HG02973 (cell line): ENCODE measurements at regions not wholly inside any gene's neighbourhood (a gene's known extent, or its start where the extent isn't known, plus 50 kb on each side); places are given as distances from the start of the nearest gene placed in this dataset.

ENCODE experiments used
- ATAC-seq: cut with Tn5 transposase; IDR thresholded peaks from one replicate; pipeline ENCODE4 v1.9.1; 2021; ENCODE audit warnings: moderate library complexity; ENCODE audit not compliant: unreplicated experiment

DNA sequence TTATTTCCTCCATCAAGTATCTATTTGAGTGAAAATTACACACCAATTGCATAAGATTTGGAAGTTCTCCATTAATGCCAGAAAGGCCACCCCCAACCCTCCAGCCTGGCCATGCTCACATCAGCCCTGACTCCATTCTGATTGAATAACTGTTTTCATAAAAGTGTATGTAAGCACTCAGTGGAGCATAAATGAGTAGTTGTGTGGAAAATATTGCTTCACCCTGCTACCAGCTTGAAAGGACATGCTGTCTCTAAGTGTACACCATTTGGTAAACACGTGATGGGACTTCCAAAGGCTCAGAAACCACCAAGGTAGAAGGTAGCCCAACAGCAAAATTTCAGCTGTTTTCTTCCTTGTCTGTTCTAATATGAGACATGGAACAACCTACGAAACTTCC, 393.8 kb downstream of the ZNF385D start:
- no peak for ATAC-seq

DNA sequence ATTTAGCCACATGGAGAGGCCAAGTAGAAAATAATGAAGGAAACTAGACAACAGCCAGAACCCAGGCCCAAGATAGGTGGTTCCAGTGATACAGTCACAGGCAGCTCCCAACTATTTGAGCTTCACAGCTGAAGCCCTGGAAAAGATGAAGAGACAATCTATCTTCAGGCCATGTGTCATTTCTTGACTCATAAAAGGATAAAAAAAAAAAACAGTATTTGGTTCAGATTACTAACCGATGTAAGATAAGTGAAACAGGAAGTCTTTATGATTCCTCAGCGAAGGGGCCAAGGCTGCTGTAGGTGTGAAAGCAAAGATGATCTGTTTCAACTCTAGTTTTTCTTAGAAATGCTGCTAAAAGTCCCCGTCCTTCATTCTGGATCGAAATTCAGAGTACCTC, 394.6 kb downstream of the ZNF385D start:
- no peak for ATAC-seq

DNA sequence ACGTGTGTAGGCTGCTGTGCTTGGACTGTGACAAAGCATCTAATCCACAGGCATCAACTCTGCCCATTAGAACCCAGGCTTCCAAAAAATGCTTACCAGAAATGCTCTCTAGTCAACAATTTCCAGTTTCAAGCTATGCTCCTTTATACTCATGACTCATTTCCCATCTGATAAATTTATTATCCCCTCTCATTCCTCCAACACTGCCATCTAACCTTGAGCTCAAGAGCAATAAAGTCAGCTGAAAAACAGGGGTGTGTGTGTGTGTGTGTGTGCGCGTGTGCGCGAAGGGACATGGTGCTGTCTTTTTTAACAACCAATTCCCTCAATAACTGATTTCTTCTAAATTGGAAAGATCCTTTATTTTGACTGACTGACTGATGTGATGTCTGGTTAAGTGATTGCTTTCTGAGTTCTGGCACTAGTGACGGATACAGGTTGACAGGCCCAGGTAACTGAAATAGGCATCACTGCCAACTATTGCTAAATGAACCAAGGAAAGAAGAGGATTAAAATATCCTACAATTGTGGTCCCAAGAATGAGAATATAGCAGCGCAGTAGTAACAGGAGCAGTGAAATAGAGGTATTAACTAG, 405.5 kb downstream of the ZNF385D start:
- ATAC-seq = no peak

DNA sequence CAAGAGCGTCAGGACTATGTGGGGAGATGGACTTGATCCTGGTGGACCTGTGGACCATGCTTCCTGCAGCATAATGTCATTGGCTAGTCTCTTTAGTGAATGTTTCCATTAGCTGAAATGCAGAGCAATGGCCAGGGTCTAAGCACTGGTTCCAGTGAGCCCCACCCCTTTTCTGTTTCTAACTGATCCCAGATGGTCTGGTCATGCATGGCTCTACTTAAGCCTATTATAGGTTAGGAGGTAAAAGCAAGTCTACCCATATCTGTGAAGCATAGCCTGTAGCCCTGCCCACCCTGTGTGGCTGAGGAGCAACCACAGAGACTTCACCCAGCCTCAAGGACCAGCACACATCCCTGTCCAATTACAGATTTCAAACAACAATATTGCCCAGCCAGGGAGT, 419.2 kb downstream of the ZNF385D start:
- ATAC-seq = no peak

DNA sequence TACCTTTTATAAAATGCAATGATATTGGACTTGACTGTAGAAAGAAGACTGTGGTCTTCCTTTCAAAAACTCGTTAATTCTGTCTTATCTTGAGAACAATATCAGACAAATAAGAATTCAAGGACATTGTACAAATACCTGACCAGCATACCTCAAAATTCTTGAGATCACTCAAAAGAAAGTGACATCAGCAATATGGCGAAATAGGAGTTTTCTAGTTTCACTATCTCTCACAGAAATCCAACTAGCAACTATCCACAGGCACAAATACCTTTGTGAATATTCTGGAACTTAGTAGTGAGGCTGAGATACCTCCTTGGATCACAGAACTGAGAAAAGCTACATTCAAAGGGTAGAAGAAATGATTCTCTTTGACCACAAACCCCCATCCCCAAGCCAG, 419.7 kb downstream of the ZNF385D start:
- no peak for ATAC-seq

DNA sequence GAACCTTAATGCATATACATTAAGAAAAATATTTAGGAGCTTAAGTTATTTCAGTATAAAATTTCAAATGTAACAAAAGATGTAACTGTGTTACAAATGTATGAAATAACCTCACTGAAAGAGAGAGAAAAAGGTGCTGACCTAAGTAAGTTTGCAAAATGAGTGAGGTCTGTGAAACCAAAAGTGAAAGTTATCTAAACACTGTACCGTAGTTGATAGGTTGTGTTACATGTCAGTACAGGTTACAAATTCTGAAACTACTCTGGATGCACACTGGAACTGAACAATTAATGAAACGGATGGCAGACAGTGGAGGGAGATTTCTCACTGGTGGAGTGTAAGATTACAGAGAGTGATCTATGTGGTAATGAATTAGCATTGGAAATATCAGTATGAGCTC, 420.7 kb downstream of the ZNF385D start:
- ATAC-seq = peak; percentile 97

DNA sequence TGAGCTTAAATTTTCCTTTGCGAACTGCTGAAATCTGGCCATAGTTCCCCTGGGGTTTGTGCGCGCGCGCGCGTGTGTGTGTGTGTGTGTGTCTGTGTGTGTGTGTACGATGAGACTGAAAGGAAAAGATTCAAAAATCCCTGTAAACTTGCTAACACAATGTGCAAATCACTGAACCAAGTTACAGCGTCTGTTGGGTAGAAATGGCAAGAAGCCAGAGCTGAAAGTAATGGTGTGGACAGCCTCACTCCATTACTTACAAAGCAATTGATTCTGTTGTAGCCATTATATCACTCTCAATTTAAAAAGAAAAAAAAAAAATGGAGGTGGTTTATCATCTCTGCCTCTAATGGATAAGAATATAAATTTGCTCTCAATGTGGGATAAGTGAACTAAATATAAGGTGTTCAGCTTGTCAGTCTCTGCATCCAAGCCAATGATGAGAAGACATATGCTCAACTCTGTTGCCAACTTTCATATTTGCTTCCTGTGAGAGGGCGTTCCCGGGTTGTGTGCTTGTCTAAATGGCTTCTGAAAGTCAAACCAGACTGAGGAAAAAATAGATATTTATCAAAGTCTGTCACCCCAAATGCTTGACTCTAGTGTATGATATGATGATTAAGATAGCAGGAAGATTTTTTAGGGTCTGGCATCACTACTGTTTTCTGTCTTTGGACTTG, 422.2 kb downstream of the ZNF385D start:
- no peak for ATAC-seq

DNA sequence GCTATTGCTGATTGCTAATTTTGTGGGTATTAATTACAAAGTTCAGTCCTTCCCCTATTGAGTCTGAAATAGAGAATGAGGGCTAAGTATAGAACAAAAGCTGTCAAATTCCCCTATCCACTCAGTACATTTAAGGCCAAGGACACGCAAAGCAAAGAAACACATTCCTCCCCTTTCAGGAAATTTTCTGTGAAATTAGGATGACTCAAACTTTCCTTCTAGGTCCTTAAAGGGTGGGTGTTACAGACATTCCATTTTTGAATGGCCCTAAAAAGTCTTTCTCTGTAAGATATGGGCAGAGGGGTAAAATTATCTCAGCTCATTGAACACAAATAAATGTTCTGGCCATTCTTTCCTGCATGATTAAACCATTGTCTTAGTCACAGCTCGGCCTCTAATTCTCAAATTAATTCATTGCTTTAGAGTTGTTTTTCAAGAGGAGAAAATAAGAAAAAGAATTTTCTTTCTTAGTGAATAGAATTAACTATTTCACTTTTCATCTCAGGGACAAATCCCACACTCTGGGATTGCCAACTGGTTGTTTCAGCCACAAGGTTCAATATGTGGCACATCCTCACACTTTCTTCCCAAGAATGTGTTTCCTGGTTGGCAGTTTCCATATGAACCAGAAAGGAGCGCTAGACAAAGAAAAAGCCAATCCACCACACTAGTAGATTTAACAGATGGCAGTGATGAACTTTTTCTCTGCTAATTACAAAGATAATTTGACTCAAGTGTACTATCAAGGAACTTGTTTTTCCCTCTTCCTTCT, 424.1 kb downstream of the ZNF385D start:
- no peak for ATAC-seq

DNA sequence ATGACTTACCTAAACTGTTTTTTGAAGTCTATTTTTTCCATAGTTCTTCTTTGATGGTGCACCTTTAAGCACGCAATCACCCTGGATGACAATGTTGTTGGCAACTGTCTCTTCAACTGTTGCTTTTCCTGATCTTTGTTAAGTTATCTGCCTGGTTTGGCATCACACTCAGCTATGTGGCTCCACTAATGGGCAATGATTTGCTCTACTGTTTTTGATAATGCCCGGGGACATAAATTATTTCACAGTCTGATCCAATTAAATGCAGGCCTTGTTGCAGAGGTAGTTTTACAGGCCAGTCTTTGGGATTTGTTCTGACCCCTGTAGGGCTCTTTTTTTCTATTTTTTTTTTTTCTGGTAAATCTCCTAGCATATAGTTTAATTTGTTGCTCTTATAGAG, 436.3 kb downstream of the ZNF385D start:
- ATAC-seq = no peak

DNA sequence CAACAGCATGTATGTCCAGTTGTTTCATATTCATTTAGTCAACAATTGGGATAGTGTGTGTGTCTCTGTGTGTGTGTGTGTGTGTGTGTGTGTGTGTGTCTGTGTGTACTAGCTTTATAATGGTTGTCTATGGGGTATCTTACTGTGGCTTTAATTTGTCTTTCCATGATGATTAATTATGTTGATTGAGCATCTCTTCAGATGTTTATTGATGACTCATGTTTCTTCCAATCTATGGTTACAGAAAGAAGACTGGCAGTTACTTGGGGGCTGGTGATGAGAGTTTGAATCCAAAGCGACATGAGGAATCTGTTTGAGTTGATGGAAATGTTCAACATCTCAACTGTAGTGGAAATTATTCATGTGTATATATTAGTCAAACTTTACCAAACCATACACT, 440.1 kb downstream of the ZNF385D start:
- no peak for ATAC-seq

DNA sequence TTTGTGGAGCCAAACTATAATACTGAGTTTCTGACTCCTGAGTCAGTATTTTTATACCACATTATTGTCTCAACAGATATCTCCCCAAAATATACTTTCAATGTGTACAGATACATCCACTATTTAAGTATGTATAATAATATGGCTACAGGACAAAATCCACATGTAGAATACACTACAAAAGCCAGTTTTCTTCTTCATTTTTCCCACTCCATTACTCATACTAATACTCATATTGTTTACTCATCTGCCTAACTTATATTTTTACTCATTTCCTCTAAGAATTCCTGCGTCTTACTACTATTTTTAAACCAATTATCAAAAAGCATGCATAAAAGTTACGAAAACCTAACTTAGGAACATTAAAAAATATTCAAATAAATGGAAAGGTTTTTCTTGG, 440.8 kb downstream of the ZNF385D start:
- ATAC-seq = no peak

DNA sequence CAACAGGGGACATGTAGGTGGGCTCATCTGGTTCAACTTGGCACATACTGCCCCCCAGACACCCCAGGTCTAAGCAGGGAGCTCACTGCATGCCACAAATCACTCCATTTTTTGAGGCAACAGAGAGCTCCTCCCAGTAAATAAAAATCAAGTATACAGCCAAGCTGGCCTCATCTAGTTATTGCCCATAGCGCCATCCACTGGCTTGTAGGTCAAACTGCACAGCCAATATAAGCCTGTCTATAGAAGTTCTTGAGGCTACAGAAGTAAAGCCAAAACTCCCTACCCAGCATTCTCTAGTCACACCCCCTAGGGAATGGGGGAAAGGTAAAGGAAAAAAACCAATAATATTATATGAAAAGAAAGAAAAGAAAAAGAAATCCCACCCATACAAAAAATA, 453.7 kb downstream of the ZNF385D start:
- ATAC-seq = no peak

DNA sequence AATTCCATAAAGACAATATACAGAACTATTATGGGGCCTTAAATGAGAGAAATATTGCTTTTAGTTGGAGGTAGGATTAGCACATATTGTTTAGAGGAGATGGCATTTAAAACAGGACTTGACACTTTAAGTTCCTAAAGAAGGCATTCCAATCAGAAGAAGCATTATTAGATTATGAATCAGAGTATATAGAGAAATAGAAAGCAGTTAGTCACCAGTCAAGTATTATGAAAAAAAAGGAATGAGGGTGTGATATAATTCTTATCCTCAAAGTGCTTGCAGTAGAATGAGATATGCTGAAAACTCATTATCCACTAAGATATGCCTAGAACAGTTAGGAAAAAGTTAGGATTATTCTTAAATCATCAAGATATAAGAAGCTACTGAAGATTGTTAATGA, 456.2 kb downstream of the ZNF385D start:
- ATAC-seq = no peak

DNA sequence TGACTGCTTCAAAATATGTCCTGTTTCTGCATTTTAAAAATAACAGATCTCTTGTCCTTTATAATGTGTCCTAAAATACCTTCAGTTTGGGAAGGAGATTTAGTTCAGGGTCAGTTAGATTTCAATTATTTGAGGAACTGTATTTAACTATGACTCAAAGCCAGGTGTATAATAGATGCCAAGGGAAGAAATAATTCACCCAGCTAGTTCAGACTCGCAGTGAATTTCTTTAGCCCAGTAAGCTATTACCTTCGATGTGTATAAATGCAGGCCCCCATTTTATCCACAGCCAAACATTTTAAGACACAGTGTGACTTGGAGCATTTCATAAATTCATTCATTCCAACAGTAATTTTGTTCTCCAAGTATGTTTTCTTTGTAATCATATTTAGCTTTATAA, 458.0 kb downstream of the ZNF385D start:
- ATAC-seq = no peak

DNA sequence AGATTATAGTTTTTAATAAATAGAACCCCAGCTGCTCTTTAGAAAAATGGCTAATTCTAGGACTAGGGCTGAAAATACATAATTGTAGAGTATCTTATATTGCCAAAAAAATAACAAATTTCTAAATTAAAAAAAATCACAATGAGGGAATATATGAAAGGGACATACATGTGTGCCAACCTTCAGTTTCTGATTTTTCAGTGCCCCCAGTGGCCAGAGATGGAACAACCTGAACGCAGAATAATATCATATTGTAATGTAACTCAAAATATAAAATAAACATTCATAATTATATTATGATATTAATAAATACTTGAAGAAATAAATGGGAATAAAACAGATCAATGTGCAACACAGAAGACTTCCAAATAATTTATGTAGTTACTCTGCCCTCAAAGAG, 460.5 kb downstream of the ZNF385D start:
- no peak for ATAC-seq

DNA sequence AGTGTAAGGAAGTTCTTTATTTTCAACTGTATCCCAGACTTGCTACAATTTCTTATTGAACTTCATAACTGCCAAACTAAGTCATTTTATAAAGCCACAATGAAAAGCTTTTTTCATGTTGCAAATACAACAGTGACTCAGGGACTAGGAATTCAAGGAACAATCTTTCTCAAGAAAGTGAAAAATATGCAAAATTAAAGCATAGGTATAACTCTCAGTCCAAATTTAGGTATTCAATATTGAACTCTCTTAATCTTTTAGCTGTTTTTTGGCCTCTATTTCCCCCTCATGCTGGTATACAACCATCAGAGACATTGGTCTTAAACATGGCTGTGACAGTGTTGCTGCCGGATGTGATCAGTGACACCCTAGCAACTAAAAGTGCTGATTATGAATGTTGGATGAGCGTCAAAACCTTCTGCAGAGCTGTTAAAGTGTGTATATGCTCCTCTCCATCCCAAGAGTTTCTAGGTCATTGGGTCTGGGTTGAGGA, 476.9 kb downstream of the ZNF385D start:
- no peak for ATAC-seq

DNA sequence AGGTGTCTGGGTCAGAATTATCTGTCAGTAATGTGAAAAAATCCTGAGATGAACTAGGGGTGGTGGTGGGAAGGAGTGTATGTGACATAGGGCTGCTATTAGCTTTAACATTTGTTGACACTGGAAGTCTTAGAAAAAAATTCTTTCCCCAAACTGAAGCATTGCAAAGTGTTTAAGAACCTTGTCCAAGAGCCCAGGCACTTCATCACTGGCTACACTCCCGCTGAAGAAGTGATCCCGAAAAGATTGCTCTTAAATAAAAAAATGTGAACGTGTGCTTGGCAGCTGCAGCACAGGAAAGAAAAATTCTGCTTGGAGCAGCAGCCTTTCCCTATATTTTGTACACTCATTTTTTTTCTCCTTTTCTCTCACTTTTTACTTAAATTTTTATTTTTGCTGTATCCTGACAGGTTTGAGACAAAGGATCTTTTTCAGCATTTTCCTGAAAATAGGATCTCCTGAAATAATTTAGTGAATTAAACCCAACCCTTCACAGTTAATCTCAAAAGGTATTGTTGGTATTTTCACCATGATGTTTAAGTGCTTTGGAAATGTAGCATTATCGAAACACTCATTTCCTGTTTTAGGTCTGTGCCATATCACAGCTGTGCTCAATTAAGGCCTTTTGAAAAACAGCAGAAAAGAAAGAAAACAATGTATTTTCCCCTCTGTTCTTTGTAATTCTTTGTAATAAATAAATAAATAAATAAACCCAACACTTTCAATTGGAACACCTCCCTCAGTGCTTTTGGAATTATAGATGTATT, 477.6 kb downstream of the ZNF385D start:
- ATAC-seq = no peak

DNA sequence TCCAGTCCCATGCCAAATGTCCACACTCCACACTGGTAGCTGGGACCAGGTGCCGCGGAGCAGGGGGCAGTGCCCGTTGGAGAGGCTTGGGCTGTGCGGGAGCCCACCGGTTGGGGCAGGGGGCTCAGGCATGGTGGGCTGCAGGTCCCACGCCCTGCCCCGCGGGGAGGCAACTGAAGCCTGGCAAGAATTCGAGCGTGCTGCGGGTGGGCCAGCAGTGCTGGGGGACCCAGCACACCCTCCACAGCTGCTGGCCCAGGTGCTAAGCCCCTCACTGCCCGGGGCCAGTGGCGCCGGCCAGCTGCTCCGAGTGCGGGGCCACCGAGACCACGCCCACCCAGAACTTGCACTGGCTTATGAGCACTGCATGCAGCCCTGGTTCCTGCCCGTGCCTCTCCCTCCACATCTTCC, 479.4 kb downstream of the ZNF385D start:
- ATAC-seq = no peak

DNA sequence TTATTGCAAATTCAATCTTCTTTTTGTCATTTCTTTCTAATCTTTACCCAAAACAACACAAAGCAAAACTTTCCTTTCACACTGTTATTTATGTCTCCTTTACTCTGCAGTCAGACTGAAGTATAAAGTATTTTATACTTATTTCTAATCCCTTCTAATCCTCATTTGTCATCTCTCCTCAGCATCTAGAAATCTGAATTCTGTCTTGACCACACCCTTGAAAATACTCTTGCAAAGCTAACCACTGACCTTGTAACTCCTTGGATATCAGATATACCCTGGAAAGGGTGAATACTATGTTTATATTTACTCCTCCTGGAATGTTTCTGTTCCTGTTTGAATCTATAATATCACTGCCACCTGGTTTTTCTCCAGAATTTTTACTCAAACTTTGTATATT, 481.1 kb downstream of the ZNF385D start:
- ATAC-seq = no peak

DNA sequence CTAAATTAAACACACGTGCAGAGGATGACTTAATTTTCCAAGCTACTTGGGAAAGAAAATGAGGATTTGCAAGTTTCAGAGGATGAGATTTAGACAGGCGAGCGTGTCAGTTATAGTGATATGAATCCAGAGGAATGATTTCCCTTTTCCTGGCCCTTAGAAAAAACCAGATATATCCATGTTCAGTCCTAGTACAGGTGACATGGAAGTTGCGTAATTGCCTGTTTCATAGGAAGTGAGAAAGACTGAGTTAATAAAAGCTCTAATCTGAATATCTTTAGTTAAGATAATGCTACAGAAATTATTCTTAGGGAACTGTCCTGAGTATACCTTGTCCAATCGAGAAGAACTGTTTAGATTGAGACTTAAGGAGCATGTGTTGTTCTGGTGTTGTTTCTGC, 490.5 kb downstream of the ZNF385D start:
- no peak for ATAC-seq

DNA sequence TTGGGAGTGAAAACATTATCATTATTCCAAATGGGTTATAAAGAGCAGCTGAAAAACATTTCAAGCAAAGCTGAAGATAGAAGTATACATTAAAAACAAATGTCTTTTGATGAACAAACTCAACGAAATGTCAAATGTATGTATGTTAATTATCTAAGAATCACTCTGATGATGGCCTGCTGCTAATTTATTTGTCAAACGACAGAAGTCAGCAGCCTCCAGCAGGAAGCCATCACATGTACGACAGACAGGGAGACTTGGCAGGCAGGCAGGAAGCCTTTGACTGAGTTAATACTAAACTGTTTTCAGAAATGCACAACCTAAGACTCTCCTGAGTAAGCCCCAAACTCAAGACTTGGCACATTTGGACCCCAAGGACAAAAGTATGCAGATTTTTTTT, 491.1 kb downstream of the ZNF385D start:
- ATAC-seq = no peak
